ENCODE measurements at regions not wholly inside any gene's neighbourhood (a gene's known extent, or its start where the extent isn't known, plus 50 kb on each side); places are given as distances from the start of the nearest gene placed in this dataset.

DNA sequence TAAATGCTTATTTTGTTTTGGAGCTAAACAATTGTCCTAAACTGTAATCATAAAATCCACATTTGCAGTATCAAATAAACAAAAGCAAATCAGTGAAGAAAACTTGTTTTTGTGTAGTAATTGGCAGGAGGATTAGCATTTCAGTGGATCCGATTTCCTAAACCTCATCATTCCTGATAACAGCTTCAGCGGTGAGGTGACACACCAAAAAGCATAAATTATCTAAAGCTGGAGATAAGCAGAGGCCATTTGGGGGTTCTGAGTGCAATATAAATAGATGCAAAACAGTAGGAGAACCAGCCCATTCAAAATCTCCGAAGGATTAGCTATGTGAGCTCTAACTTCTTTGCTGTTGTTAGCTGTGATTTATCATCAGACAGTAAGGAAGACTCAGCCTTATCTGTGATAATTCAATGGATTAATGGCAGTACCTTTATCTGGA, 235.8 kb downstream of the EPHA7 start:
- peak in 1 of 2 experiments; percentile 31 for DNase-seq

- no peak for DNase-seq
These were observed 236.3 kb downstream of the EPHA7 start for GRCh38 chr6:93182938-93183479.

- DNase-seq = no peak
These were observed 241.4 kb downstream of the EPHA7 start for GRCh38 chr6:93177918-93178317.

- DNase-seq = no peak
These were observed 241.9 kb downstream of the EPHA7 start for GRCh38 chr6:93177438-93177837.

GRCh38 chr6:93176070-93176469, 243.3 kb downstream of the EPHA7 start:
- no peak for DNase-seq

- DNase-seq = peak; percentile 6 to 45
These were observed 245.8 kb downstream of the EPHA7 start for GRCh38 chr6:93173573-93173972.

DNA sequence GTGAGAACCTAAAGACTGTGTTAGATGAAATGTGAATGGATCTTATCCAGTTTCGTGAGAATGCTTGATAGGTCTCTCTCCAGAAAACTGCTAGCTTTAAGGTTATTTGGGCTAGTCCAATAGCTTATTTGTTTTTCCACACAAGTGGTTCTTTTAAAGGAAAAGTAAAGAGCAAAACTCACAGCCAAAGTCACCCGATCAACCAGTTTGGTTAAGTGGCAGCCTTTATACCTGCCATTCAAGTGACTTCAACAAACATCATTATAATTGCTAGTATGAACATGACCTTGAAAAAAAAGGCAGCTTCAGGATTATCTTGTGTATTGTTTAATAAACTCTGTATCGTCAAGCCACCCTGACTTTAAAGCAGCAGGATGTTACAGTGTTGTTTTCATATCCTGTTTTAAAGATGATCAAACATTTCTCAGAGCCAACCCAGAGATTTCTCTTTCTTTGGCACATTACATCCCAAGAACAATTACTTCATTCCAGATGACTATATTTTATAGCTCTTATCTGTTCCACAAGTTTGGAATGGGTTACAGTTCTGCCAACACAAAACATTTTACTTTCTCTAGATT, 253.4 kb downstream of the EPHA7 start:
- no peak for DNase-seq

DNA sequence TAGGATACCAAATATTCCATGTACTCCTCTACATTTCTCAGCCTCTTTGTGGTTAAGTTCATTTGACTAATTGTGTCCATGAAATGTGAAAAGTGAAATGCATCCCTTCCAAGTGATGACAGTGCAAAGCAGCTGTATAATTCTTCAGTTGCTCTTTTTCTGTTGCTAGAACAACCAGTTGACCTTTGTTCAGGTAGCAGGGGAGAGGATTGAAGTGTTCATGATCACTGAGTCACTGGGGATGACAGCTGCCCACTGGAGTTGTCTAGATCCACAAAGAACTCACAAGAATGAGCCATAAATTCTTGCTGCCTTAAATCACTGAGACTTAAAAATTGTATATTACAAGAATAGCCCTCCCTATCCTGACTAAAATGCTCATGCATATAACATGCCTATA, 254.6 kb downstream of the EPHA7 start:
- no peak for DNase-seq

DNA sequence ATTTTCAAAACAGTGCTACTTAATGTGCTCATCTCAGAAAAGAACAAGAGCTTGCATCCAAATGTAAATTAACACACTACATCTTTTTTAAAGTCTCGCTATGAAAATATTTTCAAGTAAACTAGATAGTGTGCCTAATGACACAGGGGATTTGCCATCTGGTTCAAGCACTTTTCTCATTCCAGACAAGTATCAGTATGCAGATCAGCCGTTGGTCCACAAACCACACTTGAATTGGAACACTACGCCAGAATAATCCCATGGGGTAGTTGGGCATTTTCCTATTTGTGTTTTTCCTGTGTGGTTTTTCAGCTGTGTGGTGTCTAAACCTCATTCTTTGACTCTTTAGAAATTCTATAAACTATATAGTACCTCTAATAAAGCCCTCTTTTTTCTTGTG, 256.2 kb downstream of the EPHA7 start:
- peak; percentile 16 to 56 for DNase-seq

DNA sequence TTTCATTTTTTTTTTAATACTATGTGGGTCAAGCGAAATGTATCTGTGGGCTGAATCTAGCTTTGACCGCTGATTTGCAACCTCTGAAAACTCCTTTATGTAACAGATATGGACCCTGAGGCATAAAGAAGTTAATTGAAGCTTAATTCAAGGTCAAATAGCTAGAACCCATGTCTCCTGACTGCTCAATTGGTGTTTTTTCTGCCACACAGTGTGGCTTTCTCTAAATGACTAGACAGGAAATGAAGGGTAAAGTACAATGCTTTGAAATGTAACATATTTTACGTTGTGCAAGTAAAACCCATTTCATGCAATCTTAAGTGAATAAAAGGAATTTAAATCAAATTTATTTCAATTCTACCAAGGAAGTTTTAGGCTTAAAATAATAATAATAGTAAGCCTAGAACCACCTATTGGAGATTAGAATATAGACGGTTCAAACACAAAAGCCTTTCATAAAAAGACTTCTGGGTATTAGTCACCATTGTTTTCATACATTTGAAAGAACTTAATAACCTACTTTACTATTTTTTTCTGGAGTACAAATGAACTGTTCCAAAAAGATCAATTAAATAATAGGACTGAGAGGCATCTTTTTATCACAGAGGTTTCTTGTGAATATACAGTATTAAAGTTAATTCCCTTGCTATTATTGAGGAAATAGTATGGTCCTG, 279.8 kb downstream of the EPHA7 start:
- no peak for DNase-seq

GRCh38 chr6:93136111-93136510, 283.2 kb downstream of the EPHA7 start:
- no peak for DNase-seq

DNA sequence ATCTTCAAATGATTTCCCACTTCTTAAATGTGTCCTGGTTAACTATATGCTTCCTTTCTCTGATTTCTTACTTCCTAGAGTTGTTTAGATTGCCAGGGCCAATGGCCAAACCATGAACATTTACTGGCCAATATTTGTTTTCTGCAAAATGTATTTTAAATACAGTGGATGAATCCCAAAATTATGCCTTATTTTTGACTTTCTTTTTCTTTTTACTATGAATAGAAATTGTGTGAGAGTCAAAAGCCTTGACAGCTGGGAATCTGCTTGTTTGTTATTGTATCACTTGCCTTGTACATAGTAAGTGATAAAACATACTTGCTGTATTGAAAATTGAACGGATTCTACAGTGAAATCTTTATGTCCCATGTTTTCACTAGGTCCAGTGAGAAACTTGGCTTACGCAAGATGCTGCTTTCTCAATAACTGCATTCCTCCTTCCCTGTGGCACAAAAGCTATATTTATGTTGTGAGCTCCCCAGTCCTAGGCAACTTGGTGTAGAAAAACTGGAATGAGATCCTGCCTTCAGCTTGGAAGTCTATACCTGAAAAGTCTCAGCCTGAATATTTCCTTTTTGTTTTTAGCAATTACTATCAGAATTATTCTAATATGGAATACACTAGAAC, 295.2 kb downstream of the EPHA7 start:
- no peak for DNase-seq

- DNase-seq = no peak
These were observed 295.8 kb downstream of the EPHA7 start for GRCh38 chr6:93123585-93123984.

DNA sequence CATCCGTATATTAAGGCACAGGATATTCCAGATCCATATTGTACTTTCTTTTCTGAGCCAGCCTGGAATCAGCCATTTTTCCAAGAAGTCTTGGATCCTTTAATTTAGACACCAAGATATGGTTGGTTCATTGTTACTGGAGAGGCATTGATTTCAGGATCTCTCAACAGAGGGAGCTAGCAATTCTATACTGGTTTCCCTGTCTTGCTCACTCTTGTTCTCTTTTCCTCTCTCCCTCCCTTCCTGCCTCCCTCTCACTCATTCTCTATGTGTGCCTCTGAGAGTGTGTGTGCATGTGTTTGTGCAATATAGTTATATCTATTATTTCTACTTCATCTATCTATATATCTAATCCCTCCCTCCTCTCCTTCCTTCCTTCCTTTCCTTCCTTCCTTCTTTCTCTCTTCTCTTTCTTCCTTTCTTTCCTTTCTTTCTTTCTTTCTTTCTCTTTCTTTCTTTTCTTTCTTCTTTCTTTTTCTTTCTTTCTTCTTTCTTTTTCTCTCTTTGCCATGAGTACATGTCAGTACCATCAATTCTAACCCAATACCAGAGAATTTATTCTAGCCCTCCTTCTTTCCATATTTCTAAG, 299.1 kb downstream of the EPHA7 start:
- DNase-seq = no peak

DNA sequence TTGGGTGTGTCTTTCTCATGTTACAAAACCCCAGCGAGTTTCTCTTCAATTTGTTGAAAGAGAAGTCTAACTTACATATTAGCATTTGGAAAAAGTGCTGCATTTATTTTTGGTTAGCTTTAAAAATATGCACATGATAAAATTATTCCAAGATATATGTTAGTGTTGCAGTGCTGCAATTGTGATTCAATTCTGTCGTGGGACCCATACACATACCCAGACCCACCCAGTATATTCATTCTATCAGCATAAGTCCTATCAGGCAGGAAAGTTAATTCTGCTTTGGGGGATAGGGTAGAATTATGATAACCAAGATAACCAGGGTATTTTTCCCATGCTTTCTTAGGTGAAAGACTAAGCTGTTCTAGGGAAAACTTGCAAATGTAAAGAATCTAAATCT, 313.5 kb downstream of the EPHA7 start:
- DNase-seq = no peak

DNA sequence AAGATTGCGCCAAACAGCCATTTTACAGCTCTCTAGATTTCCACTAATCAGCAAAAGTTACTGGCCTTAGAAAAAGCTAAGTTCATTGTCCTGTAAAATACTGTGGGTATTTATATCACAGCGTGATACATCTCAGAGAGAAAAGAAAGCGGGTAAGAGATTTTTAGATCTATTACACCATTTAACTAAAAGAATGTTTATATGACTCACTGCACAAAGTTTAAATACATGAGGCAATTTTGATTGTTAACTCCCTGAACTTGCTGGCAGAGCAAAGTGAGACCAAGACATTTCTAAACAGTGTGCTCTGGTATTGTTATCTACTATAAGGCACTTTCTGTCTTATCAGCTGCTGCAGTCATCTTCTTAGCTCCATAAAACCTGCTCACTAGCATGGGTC, 314.3 kb downstream of the EPHA7 start:
- no peak for DNase-seq

DNA sequence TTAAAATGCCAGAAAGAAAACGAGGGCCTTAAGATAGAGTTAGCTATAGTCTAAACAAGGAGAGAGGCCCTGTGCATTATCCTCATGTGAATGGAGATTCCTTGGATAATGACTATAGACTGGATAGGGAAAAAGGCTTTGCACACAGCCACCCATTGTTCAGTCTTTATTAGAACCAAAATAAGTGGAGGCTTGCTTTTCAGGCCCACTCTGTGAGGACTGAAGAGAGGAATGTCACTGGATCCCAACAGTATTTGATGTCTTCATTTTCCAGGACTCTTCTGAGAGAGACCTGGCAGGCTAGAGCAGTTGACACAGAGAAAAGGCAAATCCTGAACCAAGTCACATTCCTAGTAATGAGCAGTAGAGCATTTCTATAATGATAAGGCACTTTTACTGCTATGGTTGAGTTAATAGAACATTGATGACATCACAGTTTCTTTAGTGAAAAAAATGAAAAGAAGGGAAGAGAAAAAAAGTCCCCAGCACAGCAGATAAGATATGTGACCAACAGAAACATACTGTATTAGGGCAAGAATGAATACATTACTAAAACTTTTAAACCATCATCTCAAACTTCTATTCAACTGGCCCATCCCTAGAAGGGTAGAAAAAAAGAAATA, 315.1 kb downstream of the EPHA7 start:
- DNase-seq = no peak

DNA sequence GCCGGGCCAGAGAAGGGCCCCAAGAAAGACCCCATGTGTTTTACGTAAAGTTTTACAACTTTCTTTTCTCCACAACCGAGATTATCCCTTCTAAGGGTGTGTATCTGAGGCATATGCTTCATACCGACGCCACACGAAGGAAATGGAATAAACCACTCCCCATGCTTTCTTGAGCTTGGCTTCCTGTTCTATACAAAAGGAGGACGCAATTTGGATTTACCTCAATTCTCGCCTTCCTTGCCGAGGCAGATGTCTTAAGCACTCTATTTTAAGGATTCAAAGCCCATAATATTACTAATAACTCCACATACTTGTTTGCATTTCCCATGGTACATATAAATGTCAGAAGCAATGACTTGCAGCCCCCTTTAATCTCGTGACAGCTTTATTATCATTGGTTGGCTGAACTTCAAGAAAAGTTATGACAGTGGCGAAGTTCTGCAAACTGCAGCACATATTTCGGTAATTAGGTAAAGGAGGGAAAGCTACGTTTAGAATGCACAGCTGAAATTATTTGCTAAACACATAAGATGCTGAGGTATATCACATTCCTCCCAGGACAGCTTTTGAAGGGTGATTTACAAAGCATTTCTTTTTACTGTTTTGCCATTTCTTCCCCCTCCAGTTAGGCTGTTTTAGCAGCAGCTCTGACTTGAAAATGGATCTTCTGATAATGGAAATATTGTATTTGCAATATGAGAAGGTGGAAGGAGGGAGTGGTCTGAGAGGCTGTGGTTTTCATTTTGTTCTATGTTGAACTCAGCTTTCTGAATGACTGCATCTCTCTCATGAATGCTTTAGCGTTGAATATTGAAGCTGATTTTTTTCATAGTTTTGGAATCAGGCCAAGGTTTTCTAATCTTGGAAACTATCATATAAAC, 330.5 kb downstream of the EPHA7 start:
- no peak for DNase-seq

DNA sequence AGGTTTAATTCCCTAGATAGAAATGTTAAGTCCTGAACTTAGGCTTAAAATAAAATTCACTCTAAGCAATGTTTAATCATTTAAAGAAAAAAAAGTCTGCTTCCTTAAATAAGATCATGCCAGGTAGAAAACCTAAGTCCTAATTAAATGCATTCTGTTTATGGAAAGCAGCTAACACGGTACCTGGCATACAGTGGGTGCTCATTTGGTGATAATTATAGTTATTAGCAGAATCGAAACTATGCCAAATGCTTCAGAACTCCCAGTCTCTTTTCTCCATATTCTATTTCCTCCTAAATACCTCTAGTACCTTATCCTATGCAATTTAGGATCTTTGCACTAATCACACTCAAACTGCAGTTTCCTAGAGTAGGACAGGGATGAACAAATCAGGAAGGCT, 331.8 kb downstream of the EPHA7 start:
- DNase-seq = no peak

DNA sequence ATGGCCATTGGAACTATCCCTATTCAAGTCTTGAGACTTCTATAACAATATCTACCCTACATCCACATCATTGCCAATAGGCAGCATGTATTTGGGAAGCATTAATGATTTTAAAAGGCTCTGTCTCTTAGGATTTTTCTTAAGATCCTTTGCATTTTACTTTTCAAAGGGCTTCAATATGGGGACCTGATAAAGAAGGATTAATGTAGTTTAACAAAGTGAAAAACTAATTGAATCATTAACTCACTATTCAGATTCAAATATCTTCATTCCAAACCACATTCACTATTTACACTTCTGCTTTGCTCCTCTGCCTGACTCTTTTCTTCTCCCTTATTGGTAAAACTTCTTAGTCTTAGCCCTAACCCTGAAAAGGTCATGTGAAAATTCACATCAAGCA, 333.0 kb downstream of the EPHA7 start:
- DNase-seq = no peak

DNA sequence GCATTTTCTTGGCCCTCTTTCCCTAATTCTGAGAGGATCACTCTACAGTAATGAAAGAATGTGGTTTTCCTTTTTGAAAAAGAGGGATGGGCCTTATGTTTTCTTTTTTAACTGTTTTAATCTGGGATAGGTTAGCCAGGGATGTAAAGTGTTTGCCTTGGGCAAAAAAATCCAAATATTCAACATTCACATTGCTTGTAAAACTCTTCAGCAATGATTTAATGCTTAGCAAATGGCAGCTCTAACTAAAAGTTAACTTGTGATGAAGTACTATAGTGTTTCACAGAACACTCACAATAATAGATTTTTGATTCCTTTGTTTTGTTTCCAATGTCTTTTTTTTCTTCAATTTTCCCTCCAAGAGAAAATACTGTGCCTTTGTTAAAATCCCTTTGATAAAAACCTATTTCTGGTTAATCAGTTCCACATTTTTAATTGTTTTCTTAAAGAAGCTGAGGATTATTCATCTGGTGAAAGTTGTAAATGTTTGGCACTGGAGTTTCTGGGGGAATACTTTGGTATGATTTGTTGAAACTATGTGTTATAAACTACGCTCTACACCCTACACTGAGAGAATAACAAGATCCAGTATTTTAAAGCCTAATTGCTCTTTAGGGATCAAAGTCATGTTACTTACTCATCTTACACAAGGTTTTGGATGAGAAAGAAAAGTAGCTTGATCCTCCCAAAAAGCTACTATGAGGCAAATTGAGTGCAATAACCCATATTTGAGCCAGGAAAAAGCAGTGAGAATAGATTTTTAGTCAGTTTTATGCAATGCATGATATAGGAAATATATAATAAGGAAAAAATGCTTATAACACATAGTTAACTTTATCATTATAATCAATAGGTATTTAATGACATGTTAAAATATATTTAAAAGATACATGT, 335.8 kb downstream of the EPHA7 start:
- no peak for DNase-seq
